Loucy (cell line): ENCODE measurements at regions not wholly inside any gene's neighbourhood (a gene's known extent, or its start where the extent isn't known, plus 50 kb on each side); places are given as distances from the start of the nearest gene placed in this dataset.

Experiments used
- H2AFZ ChIP-seq: fragments of 200-600 bp; sonication (generic); 2 replicates; pipeline ENCODE4 v1.6.0; 2016; ENCODE audit warnings: antibody characterized with exemption, mild to moderate bottlenecking, low read length, moderate library complexity
- H3F3A ChIP-seq: fragments of 200-600 bp; 2 replicates; pipeline ENCODE4 v1.6.0; 2016; ENCODE audit warnings: antibody characterized with exemption, low read depth, mild to moderate bottlenecking
- H3K27me3 ChIP-seq: fragments of 200-600 bp; sonication (generic); 2 replicates; pipeline ENCODE4 v1.6.1; 2014; ENCODE audit warnings: low read length, mild to moderate bottlenecking; ENCODE audit not compliant: insufficient read depth, poor library complexity, severe bottlenecking
- H3K36me3 ChIP-seq: fragments of 200-600 bp; sonication (generic); 2 replicates; pipeline ENCODE4 v1.6.1; 2016; ENCODE audit warnings: low read length; ENCODE audit not compliant: insufficient read depth
- H3K4me1 ChIP-seq: fragments of 200-600 bp; sonication (generic); 2 replicates; pipeline ENCODE4 v1.5.1; 2014; ENCODE audit warnings: low read length, mild to moderate bottlenecking; ENCODE audit not compliant: insufficient read depth, poor library complexity, severe bottlenecking
- H3K4me2 ChIP-seq: fragments of 200-600 bp; sonication (generic); 2 replicates; pipeline ENCODE4 v1.6.0; 2014; ENCODE audit warnings: antibody characterized with exemption, low read length, low read depth, mild to moderate bottlenecking; ENCODE audit not compliant: poor library complexity, severe bottlenecking
- H3K4me3 ChIP-seq: fragments of 200-600 bp; sonication (generic); 2 replicates; pipeline ENCODE4 v1.5.1; 2014; ENCODE audit warnings: low read length, mild to moderate bottlenecking, mixed read lengths; ENCODE audit not compliant: poor library complexity, severe bottlenecking
- H3K79me2 ChIP-seq: fragments of 200-600 bp; sonication (generic); 2 replicates; pipeline ENCODE4 v1.6.1; 2014; ENCODE audit warnings: low read length; ENCODE audit not compliant: insufficient read depth
- H3K9ac ChIP-seq: fragments of 200-600 bp; sonication (generic); 2 replicates; pipeline ENCODE4 v1.6.0; 2014; ENCODE audit warnings: mild to moderate bottlenecking, low read depth, low read length, moderate library complexity; ENCODE audit not compliant: poor library complexity, severe bottlenecking
- H3K9me2 ChIP-seq: fragments of 200-600 bp; sonication (generic); replicated peaks from 2 replicates; pipeline ENCODE4 v1.6.1; 2016; ENCODE audit warnings: low read depth, low read length, mixed read lengths
- H3K9me3 ChIP-seq: fragments of 200-600 bp; sonication (generic); 2 replicates; pipeline ENCODE4 v1.6.1; 2014; ENCODE audit warnings: mild to moderate bottlenecking, antibody characterized with exemption, low read length, low read depth; ENCODE audit not compliant: insufficient read depth
- H4K20me1 ChIP-seq: fragments of 200-600 bp; sonication (generic); 2 replicates; pipeline ENCODE4 v1.6.0; 2014; ENCODE audit warnings: antibody characterized with exemption, low read length, mild to moderate bottlenecking; ENCODE audit not compliant: insufficient read depth, poor library complexity, severe bottlenecking
- EZH2phosphoT487 ChIP-seq: fragments of 200-600 bp; IDR thresholded peaks from 2 replicates; pipeline ENCODE4 v1.6.1; 2018; ENCODE audit warnings: antibody characterized with exemption, mild to moderate bottlenecking, moderate library complexity, borderline replicate concordance
- TF ChIP-seq, protein P1 (sequence below): fragments of 200-600 bp; sonication (generic); conservative IDR thresholded peaks from 2 replicates; pipeline ENCODE4 v1.5.1; 2014; ENCODE audit warnings: mild to moderate bottlenecking, antibody characterized with exemption, low read length

- no peak overlapping the region for H3K4me3 ChIP-seq
- TF ChIP-seq, protein P1, sequence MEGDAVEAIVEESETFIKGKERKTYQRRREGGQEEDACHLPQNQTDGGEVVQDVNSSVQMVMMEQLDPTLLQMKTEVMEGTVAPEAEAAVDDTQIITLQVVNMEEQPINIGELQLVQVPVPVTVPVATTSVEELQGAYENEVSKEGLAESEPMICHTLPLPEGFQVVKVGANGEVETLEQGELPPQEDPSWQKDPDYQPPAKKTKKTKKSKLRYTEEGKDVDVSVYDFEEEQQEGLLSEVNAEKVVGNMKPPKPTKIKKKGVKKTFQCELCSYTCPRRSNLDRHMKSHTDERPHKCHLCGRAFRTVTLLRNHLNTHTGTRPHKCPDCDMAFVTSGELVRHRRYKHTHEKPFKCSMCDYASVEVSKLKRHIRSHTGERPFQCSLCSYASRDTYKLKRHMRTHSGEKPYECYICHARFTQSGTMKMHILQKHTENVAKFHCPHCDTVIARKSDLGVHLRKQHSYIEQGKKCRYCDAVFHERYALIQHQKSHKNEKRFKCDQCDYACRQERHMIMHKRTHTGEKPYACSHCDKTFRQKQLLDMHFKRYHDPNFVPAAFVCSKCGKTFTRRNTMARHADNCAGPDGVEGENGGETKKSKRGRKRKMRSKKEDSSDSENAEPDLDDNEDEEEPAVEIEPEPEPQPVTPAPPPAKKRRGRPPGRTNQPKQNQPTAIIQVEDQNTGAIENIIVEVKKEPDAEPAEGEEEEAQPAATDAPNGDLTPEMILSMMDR = peak; percentile 56
- no peak for TF ChIP-seq EZH2phosphoT487
- H3K9me3 ChIP-seq = no peaks in the 10 kb centered on the region
- H3K9ac ChIP-seq = peak overlapping the region; percentile 35
- no peaks in the 10 kb centered on the region for H3K27me3 ChIP-seq
- H3K9me2 ChIP-seq = no peaks in the 10 kb centered on the region
- H3K4me2 ChIP-seq = peak overlapping the region; percentile 41
- H4K20me1 ChIP-seq = no peaks in the 10 kb centered on the region
- H2AFZ ChIP-seq = no peak overlapping the region
- 0 out of 2 replicates have a peak, but pooled peaks cover 6% of the 10 kb centered on the region for H3F3A ChIP-seq
- H3K79me2 ChIP-seq = no peaks in the 10 kb centered on the region
- H3K36me3 ChIP-seq = no peaks in the 10 kb centered on the region
- peaks cover 66% of the 10 kb centered on the region for H3K4me1 ChIP-seq
Observed at GRCh38 chr12:98379106-98379505, 136.3 kb upstream of the TMPO start.

DNA sequence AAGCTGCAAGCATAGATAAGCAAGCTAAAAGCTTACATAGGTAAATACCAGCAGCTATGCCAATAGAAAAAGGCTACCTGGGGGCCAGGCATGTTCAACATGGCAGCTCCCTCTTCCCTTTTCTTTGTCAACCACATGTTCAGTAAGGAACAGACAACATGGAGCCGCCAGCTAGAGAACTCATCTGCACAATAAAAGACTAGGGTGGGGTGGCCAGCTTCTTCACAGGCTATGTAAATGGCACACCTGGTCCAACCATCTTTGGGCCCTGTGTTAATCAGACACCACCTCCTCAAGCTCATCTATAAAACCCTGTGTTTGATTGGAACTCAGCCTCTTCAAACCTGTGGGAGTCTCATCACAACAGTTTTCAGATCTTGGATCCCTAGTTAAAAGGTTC, 129.7 kb upstream of the TMPO start:
- Histone ChIP-seq H3K9me3 (no peaks in the 10 kb centered on the region), H4K20me1 (no peaks in the 10 kb centered on the region), H3K36me3 (no peaks in the 10 kb centered on the region), H3F3A (no peaks in the 10 kb centered on the region), H3K27me3 (no peaks in the 10 kb centered on the region), H2AFZ (no peak overlapping the region), H3K4me1 (peaks cover 2% of the 10 kb centered on the region), H3K9me2 (no peaks in the 10 kb centered on the region), H3K79me2 (no peaks in the 10 kb centered on the region), H3K4me2 (no peak overlapping the region), H3K9ac (no peak overlapping the region), H3K4me3 (no peak overlapping the region)
- TF ChIP-seq, protein P1 = no peak
- TF ChIP-seq EZH2phosphoT487 = no peak

DNA sequence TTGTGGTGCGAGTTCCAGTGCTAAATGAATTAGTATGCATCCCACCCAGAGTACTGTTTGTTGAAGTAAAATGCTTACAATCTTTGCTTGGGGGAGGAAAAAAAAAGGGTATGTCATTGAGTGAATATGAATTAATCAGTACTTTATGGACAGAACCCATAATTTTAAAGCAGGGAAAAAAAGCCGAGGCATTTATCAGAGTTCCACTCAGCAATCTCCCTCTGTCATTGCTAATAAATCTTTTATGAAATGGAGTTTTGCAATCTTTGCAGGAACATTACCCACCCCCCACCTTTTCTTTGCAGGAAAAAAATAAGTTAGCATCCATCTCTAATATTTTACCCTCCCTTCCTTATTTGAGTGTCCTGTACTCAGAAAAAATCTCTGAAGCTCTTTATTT, 127.9 kb upstream of the TMPO start:
- no peak overlapping the region for H2AFZ ChIP-seq
- H3K4me2 ChIP-seq = no peak overlapping the region
- H3K27me3 ChIP-seq = no peaks in the 10 kb centered on the region
- H3K9me3 ChIP-seq = no peaks in the 10 kb centered on the region
- H3K9ac ChIP-seq = no peak overlapping the region
- H3K79me2 ChIP-seq = no peaks in the 10 kb centered on the region
- no peaks in the 10 kb centered on the region for H4K20me1 ChIP-seq
- H3K4me3 ChIP-seq = no peak overlapping the region
- no peak for TF ChIP-seq EZH2phosphoT487
- TF ChIP-seq, protein P1 = no peak
- H3F3A ChIP-seq = no peaks in the 10 kb centered on the region
- no peaks in the 10 kb centered on the region for H3K9me2 ChIP-seq
- no peaks in the 10 kb centered on the region for H3K36me3 ChIP-seq
- peaks cover 17% of the 10 kb centered on the region for H3K4me1 ChIP-seq
